ENCODE measurements at regions not wholly inside any gene's neighbourhood (a gene's known extent, or its start where the extent isn't known, plus 50 kb on each side); places are given as distances from the start of the nearest gene placed in this dataset.
"Not testable (repeated sequence)": the region's sequence is repeated elsewhere in the genome, so short reads cannot be mapped to it uniquely, and the experiment has no call there.

GRCh38 chr12:8282181-8282580, 54.8 kb upstream of the FAM90A1 start:
- DNase-seq (ENCODE audit: low spot score): not testable (repeated sequence)

GRCh38 chr12:8285681-8286080, 58.3 kb upstream of the FAM90A1 start:
- DNase-seq (ENCODE audit: low spot score): not testable (repeated sequence)

GRCh38 chr12:8291764-8292163, 64.3 kb upstream of the FAM90A1 start:
- not testable (repeated sequence) for DNase-seq (ENCODE audit: low spot score)

- DNase-seq (ENCODE audit: low spot score): not testable (repeated sequence)
Observed at GRCh38 chr12:8294662-8295061, 67.2 kb upstream of the FAM90A1 start.

GRCh38 chr12:8308611-8309010, 81.2 kb upstream of the FAM90A1 start:
- not testable (repeated sequence) for DNase-seq (ENCODE audit: low spot score)

- not testable (repeated sequence) for DNase-seq (ENCODE audit: low spot score)
Observed at GRCh38 chr12:8315997-8316396, 88.6 kb upstream of the FAM90A1 start.

- DNase-seq (ENCODE audit: low spot score): not testable (repeated sequence)
Observed at GRCh38 chr12:8317675-8318074, 90.3 kb upstream of the FAM90A1 start.

GRCh38 chr12:8320251-8320730, 92.9 kb upstream of the FAM90A1 start:
- peak; percentile 34 for DNase-seq (ENCODE audit: low spot score)

- not testable (repeated sequence) for DNase-seq (ENCODE audit: low spot score)
Observed at GRCh38 chr12:8320791-8321370, 93.5 kb upstream of the FAM90A1 start.

GRCh38 chr12:8325145-8325839, 97.9 kb upstream of the FAM90A1 start:
- not testable (repeated sequence) for DNase-seq (ENCODE audit: low spot score)

- not testable (repeated sequence) for DNase-seq (ENCODE audit: low spot score)
Observed at GRCh38 chr12:8328835-8329234, 101.4 kb upstream of the FAM90A1 start.

- not testable (repeated sequence) for DNase-seq (ENCODE audit: low spot score)
Observed at GRCh38 chr12:8332373-8332772, 105.0 kb upstream of the FAM90A1 start.

- DNase-seq (ENCODE audit: low spot score): not testable (repeated sequence)
Observed at GRCh38 chr12:8351073-8351472, 104.7 kb upstream of the CLEC6A start.

- not testable (repeated sequence) for DNase-seq (ENCODE audit: low spot score)
Observed at GRCh38 chr12:8354741-8355140, 101.0 kb upstream of the CLEC6A start.

GRCh38 chr12:8355531-8355930, 100.2 kb upstream of the CLEC6A start:
- not testable (repeated sequence) for DNase-seq (ENCODE audit: low spot score)

GRCh38 chr12:8373744-8374143, 82.0 kb upstream of the CLEC6A start:
- not testable (repeated sequence) for DNase-seq (ENCODE audit: low spot score)

- not testable (repeated sequence) for DNase-seq (ENCODE audit: low spot score)
Observed at GRCh38 chr12:8375122-8375521, 80.6 kb upstream of the CLEC6A start.

GRCh38 chr12:8377756-8378155, 78.0 kb upstream of the CLEC6A start:
- not testable (repeated sequence) for DNase-seq (ENCODE audit: low spot score)

GRCh38 chr12:8382556-8382955, 73.2 kb upstream of the CLEC6A start:
- DNase-seq (ENCODE audit: low spot score): not testable (repeated sequence)

- DNase-seq (ENCODE audit: low spot score): not testable (repeated sequence)
Observed at GRCh38 chr12:8384686-8385085, 71.1 kb upstream of the CLEC6A start.

- not testable (repeated sequence) for DNase-seq (ENCODE audit: low spot score)
Observed at GRCh38 chr12:8385431-8385830, 70.3 kb upstream of the CLEC6A start.

GRCh38 chr12:8386661-8387060, 69.1 kb upstream of the CLEC6A start:
- not testable (repeated sequence) for DNase-seq (ENCODE audit: low spot score)

GRCh38 chr12:8389296-8389695, 66.5 kb upstream of the CLEC6A start:
- not testable (repeated sequence) for DNase-seq (ENCODE audit: low spot score)

Measured in CD4-positive, alpha-beta T cell treated with Interleukin-6 at 100 ng/mL for 8 hours (primary cell).